NAMALWA (cell line): ENCODE measurements at regions not wholly inside any gene's neighbourhood (a gene's known extent, or its start where the extent isn't known, plus 50 kb on each side); places are given as distances from the start of the nearest gene placed in this dataset.

Experiments used
- DNase-seq: peaks from one replicate; pipeline ENCODE4 v3.0.0-alpha.2; 2015; ENCODE audit warnings: low spot score

DNA sequence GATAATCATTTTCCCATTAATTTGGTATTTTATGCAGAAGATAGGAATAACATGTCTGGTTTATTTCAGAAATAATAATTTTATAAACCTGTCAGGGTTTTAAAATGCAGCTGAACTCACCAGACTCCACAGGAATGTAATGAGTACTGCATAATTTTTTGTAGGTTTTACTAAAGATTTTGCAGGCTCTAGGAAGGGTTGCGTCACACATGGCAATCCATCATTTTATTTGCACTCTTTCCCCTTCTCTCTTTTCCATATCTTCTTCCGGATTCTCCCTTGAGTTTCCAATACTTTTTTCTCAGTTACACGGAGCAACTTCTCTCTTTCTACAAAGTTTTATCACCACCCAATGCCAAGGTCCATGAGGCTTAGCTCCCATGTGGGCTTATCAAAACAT lies 234.7 kb downstream of the NFKBIZ start:
- DNase-seq, result no peak

DNA sequence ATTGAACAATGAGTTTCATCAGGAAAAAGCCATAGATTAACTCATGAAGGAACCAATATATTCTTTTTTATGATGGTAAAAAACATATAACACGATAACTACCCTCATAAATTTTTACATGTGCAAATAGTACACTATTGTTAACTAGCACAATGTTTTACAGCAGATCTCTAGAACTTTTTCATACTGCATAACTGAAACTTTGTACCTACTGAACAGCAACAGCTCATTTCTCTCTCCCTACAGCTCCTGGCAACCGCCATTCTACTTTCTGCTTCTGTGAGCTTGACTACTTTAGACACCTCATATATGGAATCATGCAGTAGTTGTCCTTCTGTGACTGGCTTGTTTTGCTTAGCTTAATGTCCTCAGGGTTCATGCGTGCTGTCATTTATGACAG lies 235.4 kb downstream of the NFKBIZ start:
- DNase-seq, result no peak

DNA sequence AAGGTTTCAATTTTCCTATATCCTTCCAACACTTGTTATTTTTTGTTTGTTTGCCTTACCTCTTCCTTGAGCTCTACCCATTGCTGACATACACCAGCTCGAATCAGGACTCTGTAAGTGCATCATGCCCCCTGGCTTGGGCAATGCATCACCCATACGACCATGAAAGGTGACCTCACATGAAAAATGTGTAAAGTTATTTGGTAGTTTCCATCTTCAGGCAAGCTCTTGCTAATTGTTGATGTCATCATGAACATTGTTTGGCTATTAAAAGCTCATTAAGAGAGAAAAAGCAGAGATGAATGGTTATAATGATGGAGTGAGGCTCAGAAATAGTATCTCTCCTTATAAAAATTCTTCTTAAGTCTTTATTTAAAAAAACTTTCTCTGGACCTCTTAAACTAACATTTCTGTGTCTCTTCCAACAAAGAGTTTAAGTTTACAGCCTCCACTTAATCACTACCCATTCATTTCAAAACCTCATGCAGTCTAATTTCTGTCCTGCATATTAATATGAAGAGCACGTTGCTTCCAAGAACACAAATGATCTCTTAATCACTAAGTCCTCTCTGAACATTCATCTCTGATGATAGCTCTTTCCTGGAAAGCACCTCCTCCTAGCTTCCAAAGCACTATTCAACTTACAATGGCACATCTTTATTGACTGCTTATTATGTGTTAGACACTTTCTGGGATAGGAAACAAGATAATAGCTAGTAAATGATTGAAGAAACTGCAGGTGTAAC lies 236.3 kb downstream of the NFKBIZ start:
- no peak for DNase-seq

DNA sequence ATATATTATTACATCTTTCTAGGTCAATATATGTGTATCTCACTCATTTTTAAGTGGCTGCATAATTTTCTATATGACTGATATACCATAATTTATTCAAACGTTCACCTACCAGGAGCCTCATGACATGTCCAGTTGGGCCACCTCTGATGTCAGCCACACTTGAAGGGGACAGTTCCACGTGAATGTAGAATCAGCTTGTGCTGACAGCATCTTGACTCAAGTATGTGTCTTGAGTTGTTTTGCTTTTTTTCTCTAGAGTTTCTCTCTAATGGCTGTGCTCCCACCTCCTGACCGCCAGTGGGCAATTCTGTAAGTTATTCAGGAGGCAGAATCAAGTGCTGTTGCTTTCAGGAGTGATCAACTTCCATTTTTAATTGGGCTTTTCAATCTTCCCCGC lies 237.9 kb downstream of the NFKBIZ start:
- DNase-seq, result peak; percentile 4

DNA sequence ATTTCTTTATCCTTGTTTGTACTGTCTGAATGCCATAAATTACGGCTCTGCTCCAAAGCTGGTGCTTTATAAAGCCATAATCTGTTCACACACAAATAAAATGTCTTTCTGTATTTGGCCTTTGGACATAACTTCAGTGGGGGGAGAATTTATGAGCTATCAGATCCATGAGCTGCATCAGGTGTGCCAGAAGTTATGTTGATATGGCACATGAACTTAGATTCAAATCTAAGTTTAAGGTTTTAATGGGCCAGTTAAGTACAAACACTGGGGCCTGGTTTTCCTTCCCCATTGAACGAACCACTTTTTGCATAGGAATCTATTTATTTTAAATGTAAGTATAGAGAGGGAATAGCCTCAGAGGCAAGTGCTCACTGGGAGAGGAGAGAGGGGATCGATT lies 239.9 kb downstream of the NFKBIZ start:
- DNase-seq, result no peak

DNA sequence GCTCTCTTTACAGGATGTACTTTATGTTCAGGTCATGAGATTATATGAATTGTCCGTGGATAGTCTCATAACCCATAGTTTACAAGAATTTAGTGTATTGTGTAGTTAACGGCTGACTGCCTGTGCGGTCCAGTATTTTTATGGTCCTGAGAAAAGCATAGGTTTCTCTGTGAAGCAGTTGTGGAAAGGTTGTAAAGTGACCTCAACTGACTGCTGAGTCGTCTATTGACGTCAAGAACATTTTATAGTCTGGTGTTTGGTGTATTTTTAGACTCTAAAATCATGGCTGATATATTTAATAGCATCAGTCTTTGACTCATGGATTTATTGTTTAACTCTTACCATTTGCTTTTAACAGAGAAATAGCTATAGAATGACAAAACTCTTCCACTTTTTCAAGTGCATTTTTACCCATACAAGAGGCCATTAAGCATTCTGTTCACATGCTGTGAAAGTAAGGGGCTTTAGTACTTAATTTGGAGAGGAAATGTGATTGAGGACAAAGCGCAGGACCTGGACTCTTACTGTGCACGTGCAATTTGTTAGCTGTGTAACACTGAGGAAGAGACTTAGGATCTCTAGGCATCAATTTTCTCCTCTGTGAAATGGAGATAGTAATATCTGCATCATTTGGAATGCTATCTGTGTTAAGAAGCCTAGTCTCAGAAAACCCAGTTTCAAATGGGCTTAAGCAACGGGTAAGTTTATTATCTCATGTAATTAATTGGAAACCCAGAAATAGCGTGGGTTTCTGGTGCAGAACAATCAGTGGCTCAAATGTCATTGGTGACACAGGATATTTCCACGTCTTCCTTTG lies 240.8 kb downstream of the NFKBIZ start:
- DNase-seq, result no peak

DNA sequence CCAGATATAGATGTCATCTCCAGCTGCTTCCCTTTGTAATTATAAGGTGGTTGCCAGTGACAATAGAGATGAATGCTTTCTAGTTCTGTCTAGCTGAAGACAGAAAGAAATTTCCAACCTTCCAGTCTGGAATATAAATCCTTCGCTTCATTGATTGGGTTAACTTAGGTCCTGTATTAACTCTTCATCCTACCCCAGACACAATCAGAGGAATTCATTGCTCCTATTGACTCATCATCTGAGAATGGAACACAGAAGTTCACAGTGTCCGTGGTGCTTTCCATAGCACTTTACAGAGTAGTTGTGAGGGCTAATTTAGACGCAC lies 241.4 kb downstream of the NFKBIZ start:
- no peak for DNase-seq

DNA sequence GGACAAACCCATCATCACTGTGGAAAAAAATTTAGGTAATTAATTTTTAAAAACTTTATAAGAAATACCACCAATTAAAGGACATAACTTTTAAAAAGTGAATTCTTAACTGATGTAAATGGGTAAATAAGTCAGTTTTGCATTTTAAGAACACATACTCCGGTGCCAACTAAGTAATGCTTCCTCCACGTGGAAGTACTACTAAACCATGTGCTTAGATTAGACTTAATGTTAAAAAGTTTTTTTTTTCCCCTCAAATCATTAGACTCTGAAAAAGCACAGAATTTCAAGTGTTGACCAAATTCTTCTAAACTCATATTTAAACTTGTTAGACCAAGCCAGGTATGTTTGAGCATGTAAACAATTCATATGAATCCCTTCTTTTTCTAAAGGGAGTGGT lies 242.0 kb downstream of the NFKBIZ start:
- no peak for DNase-seq

DNA sequence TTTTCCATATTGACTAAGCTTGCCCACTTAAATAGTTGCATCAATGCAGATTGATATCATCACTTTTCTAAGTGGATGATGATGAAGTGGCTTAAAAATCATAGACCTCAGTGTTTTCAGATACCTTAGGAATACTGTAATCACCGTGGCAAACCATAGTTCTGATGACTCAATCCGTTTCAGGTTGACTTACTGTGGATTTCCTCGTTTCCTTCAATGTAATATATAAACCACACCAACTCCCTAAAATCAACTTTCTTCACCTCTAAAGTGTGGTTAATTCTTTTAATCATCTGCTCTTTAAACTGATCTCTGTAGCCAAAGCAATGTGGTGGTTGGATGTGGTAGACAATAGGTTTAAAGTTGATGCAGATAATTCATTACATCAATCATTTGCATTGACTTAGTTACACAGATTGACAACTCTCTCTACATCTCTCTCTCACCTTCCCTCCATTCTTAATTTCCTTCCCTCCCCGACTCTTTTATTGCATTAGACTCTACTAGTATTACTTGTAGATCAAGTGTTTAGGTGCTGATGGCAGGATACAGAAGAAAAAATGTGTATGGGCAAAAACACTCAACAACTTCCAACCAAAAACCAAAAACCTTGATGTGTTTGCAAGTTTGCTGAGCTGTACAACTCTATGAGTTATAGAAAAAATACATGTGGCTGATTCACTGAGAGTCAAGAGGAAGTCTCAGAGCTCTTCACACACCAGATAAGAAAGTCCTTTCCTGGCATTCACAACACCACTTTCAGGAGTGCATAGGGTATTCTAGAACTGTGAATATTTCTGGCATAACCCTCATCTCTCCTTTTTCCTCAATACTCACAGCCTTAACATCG lies 243.5 kb downstream of the NFKBIZ start:
- no peak for DNase-seq

DNA sequence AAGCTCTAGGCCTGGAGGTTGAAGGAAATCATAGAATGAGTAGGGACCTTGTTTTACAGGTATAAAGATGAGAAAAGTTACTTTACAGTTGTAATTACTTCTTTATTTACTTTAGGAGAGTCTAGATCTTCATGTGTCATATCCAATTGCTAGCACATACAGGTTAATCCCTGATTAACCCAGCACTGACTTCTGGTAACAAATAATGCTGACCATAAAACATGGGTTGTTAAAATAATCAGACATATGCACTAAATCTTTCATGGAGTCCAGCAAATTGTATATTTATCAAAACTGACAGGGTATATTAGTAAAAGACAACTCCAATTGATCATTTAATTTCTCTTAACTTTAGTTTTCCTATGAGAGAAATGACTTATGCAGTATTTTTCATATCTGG lies 245.2 kb downstream of the NFKBIZ start:
- DNase-seq, result no peak

DNA sequence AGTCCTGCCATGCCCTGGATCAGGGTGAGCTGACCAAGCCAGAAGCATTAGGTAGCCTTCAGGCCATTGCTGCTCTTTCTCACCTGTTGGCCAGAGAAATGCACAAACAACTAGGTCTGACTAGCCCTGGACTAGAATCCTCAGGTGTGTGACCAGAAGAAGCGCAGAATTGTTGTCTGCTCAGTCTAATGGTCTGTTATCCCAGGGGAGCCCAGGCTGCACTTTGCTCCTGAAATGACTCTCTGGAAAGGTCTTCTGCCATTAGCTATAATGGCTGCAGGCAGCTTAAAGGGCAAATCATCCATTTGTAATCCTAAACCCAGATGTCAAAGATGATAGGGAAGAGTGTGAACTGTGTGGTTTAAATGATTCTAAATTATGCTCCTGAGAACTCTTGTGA lies 246.1 kb downstream of the NFKBIZ start:
- no peak for DNase-seq

DNA sequence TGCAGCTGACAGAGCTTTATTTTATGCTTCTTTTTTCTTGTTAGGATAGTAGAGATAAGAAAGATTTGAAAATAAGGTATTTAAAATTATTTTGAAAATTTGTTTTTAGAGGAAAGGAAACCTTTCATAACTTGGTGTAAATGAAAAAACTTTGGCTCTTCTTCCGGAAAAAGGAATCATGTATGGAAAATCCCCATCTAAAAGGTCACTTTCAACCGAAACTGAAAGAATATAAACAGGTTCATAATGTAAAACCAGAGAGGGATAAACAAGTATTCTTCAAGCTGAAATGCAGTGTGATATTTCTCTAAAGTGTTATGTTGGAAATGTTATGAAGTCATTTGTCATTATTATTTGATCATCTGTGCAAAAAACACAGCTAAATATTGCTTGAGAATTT lies 246.8 kb downstream of the NFKBIZ start:
- DNase-seq, result no peak

DNA sequence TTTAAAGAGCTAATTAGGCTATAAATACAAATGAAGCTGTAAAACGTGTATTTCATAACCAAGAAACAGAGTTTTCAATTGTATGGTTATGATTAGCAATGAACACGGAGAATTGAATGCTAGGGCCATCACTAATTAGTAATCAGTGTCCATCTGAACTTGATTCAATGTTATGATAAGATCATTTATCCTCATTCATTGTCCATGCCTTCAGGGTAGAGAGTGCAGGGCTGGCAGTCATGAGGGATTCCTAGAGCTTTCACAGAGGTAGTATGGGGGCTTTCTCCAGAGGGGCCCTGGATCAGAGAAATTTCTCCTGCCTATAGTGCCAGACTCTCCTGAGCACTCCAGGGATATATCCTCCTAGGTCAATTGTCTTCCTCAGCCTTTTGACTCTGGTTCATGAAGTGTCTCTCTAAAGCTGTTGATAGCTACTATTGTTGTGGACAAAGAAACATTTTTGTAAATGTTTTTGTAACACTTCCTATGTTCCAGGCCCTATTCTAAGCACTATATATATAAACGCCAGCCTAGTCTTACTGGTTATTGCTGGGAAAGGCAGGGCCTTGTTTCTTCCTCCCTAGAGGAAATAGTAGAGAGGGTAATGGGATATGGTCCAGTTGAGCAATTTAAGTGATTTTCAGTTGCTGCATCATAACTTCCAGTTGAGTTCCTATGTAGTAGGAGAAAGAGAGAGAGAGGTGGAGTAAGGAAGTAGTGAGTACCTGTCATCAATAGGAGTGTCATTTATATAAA lies 249.0 kb downstream of the NFKBIZ start:
- no peak for DNase-seq

DNA sequence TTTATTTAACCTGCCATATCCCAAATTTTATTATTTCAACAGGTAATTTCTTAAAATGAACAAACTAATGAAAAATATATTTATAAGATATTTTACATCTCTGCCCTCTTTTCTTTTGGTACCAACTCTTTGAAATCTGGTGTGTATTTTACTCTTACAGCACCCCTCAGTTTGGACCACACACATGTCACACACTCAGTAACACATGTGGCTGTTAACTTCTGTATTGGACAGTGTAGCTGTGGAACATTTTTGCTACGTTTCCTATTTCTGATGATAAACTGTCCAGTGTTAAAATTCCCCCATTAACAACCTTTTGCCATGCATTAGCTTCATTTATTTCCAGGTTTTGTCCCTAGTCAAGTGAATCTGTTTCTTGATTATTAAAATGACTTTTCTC lies 250.6 kb downstream of the NFKBIZ start:
- DNase-seq, result no peak

DNA sequence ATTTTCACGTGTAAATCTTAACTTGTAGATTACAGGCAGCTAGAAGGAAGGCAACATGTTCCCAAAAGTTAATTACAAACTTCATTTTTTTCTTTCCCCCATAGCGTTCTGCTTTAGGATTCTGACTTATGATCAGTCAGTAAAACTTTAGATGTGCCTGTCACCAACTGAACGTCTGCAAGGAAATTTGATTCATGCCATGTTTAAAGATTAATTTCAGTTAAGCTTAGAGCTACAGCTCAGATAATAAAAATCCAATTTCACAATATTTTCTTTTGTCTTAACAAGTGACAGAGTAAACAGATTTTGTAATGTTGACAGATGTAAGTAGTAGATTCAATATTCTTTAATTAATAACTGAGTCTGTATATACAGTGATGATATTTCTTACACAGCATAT lies 253.1 kb downstream of the NFKBIZ start:
- no peak for DNase-seq

DNA sequence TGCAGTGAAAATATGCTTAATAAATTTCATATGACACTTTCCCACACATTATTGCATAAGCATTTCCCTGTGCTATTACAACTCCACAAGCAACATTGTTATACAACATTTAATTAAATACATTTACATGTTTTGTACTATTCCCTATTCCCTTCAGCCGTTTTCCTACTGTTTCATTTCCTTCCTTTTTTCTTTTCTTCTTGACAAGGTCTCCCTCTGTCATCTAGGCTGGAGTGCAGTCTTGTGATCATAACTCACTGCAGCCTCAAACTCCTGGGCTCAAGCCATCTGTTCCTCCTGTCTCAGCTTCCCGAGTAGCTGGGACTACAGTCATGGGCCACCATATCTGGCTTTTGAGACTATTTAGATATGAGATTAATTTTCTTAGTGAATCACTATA lies 254.7 kb downstream of the NFKBIZ start:
- no peak for DNase-seq

DNA sequence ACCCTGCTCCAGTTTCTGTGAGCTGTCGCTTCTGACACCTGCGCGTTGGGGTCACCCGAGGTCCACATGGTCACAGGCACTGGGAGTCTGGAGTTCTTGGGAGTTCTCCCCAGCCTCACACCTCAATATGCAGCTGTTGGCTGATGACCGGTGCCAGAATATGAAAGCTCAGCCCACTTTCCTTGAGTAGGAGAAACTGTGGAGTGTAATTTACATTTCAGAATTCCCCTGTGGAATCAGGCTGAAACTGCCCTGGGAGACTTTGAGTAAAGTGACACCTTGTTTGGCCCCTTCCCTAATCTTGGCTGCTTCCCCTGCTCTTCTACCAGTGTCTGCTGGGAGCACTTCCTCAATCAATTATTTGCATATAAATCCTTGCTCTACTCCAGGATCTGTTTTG lies 255.9 kb downstream of the NFKBIZ start:
- DNase-seq, result no peak

DNA sequence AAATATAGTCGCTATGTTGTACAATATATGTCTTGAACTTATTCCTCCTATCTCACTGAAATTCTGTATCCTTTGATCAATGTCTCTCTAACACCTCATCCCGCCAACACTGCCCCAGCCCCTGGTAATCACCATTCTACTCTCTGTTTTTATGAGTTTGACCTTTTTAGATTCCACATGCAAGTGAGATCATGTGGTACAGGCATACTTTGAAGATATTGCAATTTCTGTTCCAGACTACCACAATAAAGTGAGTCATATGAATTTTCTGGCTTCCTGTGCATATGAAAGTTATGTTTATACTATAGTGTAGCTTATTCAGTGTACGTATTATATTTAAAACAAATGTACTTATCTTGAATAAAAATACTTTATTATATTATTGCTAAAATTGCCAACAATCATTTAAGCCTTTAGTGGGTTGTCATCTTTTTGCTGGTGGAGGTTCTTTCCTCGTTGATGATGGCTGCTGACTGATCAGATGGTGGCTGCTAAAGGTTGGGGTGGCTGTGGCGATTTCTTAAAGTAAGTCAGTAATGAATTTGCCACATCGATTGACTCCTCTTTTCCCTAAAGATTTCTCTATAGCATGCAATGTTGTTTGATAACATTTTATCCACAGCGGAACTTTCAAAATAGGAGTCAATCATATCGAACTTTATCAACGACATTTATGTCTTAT lies 257.2 kb downstream of the NFKBIZ start:
- DNase-seq, result no peak

DNA sequence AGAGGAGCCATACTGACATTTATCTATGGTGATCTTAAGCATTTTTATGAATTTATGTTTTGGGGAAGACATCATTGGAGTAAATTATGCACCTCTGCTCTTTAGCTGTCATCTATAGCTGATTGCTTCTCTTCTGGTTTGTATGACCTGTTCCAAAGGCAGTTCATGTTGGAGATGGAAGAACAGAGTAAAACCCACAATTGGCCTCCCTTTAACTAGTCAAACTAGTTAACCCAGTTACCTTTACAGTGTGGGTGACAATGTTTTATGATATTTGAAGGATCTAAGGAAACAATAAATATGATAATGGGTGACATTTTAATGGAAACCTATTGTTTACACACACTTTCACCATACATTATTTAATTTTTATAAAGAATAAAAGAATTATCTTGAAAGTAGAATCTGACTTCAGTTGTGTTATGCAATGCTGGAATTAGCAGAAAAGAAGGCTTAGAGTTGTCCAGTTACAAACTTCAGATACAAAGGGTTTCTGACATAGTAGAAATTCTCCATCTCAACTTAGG lies 263.5 kb downstream of the NFKBIZ start:
- no peak for DNase-seq

DNA sequence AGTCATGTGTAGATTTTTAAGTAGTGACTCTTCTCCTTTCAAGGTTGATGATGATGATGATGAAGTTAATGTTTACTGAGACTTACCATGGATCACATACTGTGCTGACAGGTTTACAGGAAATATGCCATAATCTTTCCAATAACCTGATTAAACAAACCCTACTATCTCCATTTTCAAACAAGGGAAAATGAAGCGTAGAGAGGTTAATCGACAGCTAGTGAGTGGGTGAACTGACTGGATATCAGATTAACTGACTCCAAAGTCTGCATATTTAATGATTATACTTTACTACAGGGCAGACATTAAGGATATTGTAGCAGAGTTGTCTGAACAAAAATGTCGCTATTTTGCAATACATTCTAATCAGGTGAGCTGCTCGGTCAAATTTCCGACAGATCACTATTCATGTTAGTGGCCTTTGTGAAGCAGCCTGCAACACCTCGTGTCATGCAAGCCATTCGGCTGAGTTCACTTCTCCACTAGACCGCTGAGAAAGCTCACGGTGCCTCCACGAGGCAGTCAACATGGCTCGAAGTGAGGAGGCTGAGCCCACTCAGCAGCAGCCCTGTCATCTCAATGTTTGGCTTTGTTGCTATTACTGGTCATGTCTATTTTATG lies 264.2 kb downstream of the NFKBIZ start:
- DNase-seq, result no peak
